Body of pancreas (tissue), 4 donors: ENCODE measurements at regions not wholly inside any gene's neighbourhood (a gene's known extent, or its start where the extent isn't known, plus 50 kb on each side); places are given as distances from the start of the nearest gene placed in this dataset.

Source experiments
- ATAC-seq: fragments of 150-250 bp; one replicate; pipeline ENCODE4 v1.9.1; 2016
- DNase-seq, 4 donors: peaks; one replicate each; pipeline ENCODE4 v3.0.0-alpha.2; 2019
- H3K27ac ChIP-seq, 4 donors: fragments of 200-600 bp; sonication (generic); 1 replicate in 3 of 4; 2 replicates in 1 of 4; pipeline versions ENCODE4 v1.5.1 to v1.6.1; 2016 to 2019; ENCODE audit warnings: mild to moderate bottlenecking in 1 of 4, mixed read lengths in 1 of 4, moderate library complexity in 1 of 4
- H3K27me3 ChIP-seq, 2 donors: fragments of 200-600 bp; sonication (generic); one replicate each; pipeline ENCODE4 v1.6.0; 2016; ENCODE audit warnings: mild to moderate bottlenecking in 1 of 2
- H3K36me3 ChIP-seq, 2 donors: fragments of 200-600 bp; sonication (generic); replicated peaks in 1 of 2; 2 replicates each; pipeline ENCODE4 v1.5.1; 2016; ENCODE audit warnings: low read depth in 2 of 2; ENCODE audit not compliant: insufficient read depth in 1 of 2
- H3K4me1 ChIP-seq: fragments of 200-600 bp; sonication (generic); one replicate; pipeline ENCODE4 v1.6.0; 2016
- H3K4me3 ChIP-seq, 2 donors: fragments of 200-600 bp; sonication (generic); 1 replicate in 1 of 2; 2 replicates in 1 of 2; pipeline ENCODE4 v1.5.1; 2016 to 2019
- H3K9me3 ChIP-seq, 3 donors: fragments of 200-600 bp; sonication (generic); 1 replicate in 2 of 3; 2 replicates in 1 of 3; pipeline ENCODE4 v1.5.1; 2016
- POLR2A ChIP-seq, 3 donors: fragments of 450-650 bp; IDR thresholded peaks; one replicate each; pipeline ENCODE4 v1.6.1; 2016; ENCODE audit warnings: antibody characterized with exemption in 3 of 3, mild to moderate bottlenecking in 2 of 3
- WGBS, 2 donors: methylation state at CpG; one replicate each; pipeline ENCODE4 v1.1.5; 2017; 5-methylcytosine and 5-hydroxymethylcytosine counted together
- intact Hi-C: fragments of 100-400 bp; cut with DNase I; formaldehyde crosslinking; loops from one replicate; pipeline ENCODE4 v1.15.1; 2023
- TF ChIP-seq, protein P1 (sequence below), 7 experiments: fragments of 450-650 bp in 4 of 7; fragments of 200-600 bp in 3 of 7; sonication (generic) in 3 of 7; IDR thresholded peaks; one replicate each; pipeline ENCODE4 v1.5.1; 2016 to 2019; ENCODE audit warnings: antibody characterized with exemption in 7 of 7

DNA sequence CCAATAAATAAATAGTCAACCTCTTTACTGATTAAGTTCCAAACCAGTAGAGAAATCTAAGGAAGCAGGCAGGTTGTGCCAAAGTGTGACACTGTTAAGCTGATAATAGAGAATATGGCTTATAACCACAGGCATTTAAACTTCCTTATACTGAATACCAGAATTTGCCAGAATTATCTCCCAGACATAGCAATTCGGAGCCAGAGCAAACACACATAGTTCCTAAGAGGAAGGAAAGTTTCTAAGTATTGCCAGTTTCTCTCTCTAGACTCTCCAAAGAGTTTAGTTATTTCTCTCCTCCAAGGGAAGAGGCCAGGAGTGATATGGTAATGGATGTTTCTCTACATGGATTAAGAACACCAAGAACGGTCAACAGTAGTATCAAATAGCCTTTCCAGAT, 191.7 kb upstream of the CPEB2 start:
- WGBS, 2 donors: 46 to 57% methylated on average over 2 of the region's 2 CpGs
- Histone ChIP-seq H3K4me1 (no peaks in the 10 kb centered on the region), H3K27me3 (no peaks in the 10 kb centered on the region), H3K4me3 (no peak overlapping the region), H3K9me3 (no peaks in the 10 kb centered on the region), H3K27ac (no peak overlapping the region), H3K36me3 (no peaks in the 10 kb centered on the region)
- TF ChIP-seq, protein P1, sequence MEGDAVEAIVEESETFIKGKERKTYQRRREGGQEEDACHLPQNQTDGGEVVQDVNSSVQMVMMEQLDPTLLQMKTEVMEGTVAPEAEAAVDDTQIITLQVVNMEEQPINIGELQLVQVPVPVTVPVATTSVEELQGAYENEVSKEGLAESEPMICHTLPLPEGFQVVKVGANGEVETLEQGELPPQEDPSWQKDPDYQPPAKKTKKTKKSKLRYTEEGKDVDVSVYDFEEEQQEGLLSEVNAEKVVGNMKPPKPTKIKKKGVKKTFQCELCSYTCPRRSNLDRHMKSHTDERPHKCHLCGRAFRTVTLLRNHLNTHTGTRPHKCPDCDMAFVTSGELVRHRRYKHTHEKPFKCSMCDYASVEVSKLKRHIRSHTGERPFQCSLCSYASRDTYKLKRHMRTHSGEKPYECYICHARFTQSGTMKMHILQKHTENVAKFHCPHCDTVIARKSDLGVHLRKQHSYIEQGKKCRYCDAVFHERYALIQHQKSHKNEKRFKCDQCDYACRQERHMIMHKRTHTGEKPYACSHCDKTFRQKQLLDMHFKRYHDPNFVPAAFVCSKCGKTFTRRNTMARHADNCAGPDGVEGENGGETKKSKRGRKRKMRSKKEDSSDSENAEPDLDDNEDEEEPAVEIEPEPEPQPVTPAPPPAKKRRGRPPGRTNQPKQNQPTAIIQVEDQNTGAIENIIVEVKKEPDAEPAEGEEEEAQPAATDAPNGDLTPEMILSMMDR (IDR thresholded peaks at IDR 0.05): no peak
- no peak for TF ChIP-seq POLR2A (IDR thresholded peaks at IDR 0.05)
- ATAC-seq (no peak), DNase-seq (no peak)
- intact Hi-C loops: no loop called here

DNA sequence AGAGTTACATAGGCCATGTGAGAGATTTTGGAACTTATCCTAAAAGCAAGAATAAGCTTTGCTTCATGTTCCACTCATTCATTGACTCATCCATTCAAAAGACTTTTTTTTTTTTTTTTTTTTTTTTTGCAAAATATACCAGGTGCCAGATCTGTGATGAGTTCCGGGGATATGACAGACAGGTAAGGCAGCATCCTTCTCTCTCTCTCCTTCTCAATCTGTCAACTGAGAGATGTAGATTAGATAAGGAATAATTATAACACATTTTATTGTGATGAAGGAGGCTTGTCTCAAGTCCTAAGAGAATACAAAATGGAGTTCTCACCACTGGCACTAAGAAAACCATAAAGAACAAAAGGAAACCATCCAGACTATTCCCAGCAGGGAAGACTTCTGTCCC, 190.2 kb upstream of the CPEB2 start:
- no peaks in the 10 kb centered on the region for H3K9me3 ChIP-seq
- WGBS, 2 donors: 79 to 100% methylated on average over 1 of the region's 1 CpG
- intact Hi-C loops: no loop called here
- DNase-seq (no peak), ATAC-seq (no peak)
- H3K27me3 ChIP-seq: no peaks in the 10 kb centered on the region
- H3K36me3 ChIP-seq: no peaks in the 10 kb centered on the region
- H3K4me3 ChIP-seq: no peak overlapping the region
- no peak for TF ChIP-seq POLR2A (IDR thresholded peaks at IDR 0.05)
- TF ChIP-seq, protein P1 (IDR thresholded peaks at IDR 0.05): no peak
- peaks cover 4% of the 10 kb centered on the region for H3K4me1 ChIP-seq
- no peak overlapping the region for H3K27ac ChIP-seq

DNA sequence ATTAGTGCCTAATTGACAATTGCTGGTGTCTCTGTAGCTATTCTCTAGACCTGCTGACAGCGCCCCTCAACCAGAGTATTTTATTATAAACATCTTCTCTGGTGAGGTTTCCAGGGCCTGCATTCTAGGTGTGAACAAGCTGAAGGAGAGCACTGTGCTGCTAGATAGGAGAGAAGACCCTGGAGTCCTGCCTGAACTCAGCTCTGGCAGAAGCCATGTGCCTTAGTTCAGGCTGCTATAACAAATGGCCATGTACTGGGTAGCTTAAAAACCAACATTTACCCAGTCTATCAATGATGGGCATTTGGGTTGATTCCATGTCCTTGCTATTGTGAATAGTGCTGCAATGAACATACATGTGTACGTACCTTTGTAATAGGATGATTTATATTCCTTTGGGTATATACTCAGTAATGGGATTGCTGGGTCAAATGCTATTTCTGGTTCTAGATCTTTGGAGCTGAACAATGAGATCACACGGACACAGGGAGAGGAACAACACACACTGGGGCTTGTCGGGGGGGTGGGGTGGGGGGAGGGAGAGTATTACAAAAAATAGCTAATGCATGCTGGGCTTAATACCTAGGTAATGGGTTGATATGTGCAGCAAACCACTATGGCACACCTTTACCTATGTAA, 185.5 kb upstream of the CPEB2 start:
- DNase-seq (no peak), ATAC-seq (no peak)
- TF ChIP-seq POLR2A (IDR thresholded peaks at IDR 0.05): no peak
- TF ChIP-seq, protein P1 (IDR thresholded peaks at IDR 0.05): no peak
- intact Hi-C loops: no loop called here
- H3K4me3 ChIP-seq: no peak overlapping the region
- peaks cover 4% of the 10 kb centered on the region for H3K4me1 ChIP-seq
- H3K27me3 ChIP-seq: no peaks in the 10 kb centered on the region
- H3K36me3 ChIP-seq: no peaks in the 10 kb centered on the region
- H3K27ac ChIP-seq: no peak overlapping the region
- no peaks in the 10 kb centered on the region for H3K9me3 ChIP-seq
- WGBS, 2 donors: 51 to 57% methylated on average over 4 of the region's 4 CpGs

DNA sequence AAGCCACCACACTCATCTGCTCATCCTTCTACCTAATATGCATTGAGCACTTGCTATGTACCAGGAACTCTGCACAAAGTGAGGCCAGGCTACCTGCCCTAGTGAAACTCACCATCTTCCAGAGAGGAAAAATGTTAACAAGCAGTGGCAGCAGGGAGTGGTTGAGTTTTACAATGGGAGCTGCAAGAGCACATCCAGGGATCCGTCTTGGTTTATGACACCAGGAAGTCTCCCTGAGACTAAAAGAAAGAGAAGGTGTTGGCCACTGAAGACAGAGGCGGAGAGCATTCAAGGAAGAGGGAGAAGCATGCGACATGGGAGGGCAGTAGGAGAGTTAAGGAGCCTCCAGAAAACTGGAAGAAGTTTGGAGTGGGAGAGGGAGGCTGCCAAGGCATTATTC, 178.1 kb upstream of the CPEB2 start:
- 86 to 90% methylated on average over 3 of the region's 3 CpGs for WGBS, 2 donors
- no peaks in the 10 kb centered on the region for H3K27me3 ChIP-seq
- peaks cover 3% of the 10 kb centered on the region for H3K4me1 ChIP-seq
- DNase-seq (no peak), ATAC-seq (no peak)
- H3K27ac ChIP-seq: no peak overlapping the region
- intact Hi-C loops: no loop called here
- TF ChIP-seq POLR2A (IDR thresholded peaks at IDR 0.05): no peak
- TF ChIP-seq, protein P1 (IDR thresholded peaks at IDR 0.05): no peak
- H3K36me3 ChIP-seq: no peaks in the 10 kb centered on the region
- H3K9me3 ChIP-seq: no peaks in the 10 kb centered on the region
- no peak overlapping the region for H3K4me3 ChIP-seq

DNA sequence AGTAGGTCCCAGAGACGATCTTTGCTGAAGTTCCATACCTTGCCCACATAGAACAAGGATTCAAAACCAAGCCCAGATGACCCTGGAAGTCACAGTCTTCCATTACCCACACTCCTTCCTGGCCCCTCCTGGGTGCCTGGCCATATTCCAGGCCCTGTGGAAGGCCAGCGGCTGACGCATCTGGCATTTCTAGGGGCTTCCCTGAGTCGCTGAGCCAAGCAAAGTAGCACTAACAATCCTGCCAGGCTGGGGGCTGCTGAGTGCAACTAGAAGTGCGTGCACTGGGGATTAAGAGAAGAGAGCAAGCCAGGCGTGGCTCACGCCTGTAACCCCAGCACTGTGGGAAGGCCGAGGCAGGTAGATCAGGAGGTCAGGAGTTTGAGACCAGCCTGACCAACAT, 175.2 kb upstream of the CPEB2 start:
- Histone ChIP-seq H3K27me3 (no peaks in the 10 kb centered on the region), H3K27ac (no peak overlapping the region), H3K4me1 (peaks cover 29% of the 10 kb centered on the region), H3K9me3 (no peaks in the 10 kb centered on the region), H3K36me3 (no peaks in the 10 kb centered on the region), H3K4me3 (no peak overlapping the region)
- ATAC-seq (no peak), DNase-seq (peak in 1 of 4 donors; percentile 16)
- intact Hi-C loops: no loop called here
- TF ChIP-seq POLR2A (IDR thresholded peaks at IDR 0.05): no peak
- TF ChIP-seq, protein P1 (IDR thresholded peaks at IDR 0.05): no peak
- WGBS, 2 donors: 73 to 74% methylated on average over 7 to 8 of the region's 8 CpGs
